MM.1S (cell line): ENCODE measurements at regions not wholly inside any gene's neighbourhood (a gene's known extent, or its start where the extent isn't known, plus 50 kb on each side); places are given as distances from the start of the nearest gene placed in this dataset.

Source experiments
- DNase-seq: peaks from one replicate; pipeline ENCODE4 v3.0.0-alpha.2; 2015
- H2AFZ ChIP-seq: fragments of 300-600 bp; sonication (generic); 2 replicates; pipeline ENCODE4 v1.6.0; 2016; ENCODE audit warnings: antibody characterized with exemption, low read length
- H3F3A ChIP-seq: fragments of 300-600 bp; sonication (generic); 2 replicates; pipeline ENCODE4 v1.6.1; 2016; ENCODE audit warnings: mild to moderate bottlenecking, antibody characterized with exemption, low read length, moderate library complexity, mixed read lengths; ENCODE audit not compliant: insufficient read depth
- H3K27ac ChIP-seq: fragments of 300-600 bp; sonication (generic); 2 replicates; pipeline ENCODE4 v1.5.1; 2016; ENCODE audit warnings: mild to moderate bottlenecking, low read length
- H3K27me3 ChIP-seq: fragments of 300-600 bp; sonication (generic); replicated peaks from 2 replicates; pipeline ENCODE4 v1.6.0; 2016; ENCODE audit warnings: low read length; ENCODE audit not compliant: insufficient read depth
- H3K36me3 ChIP-seq: fragments of 300-600 bp; sonication (generic); replicated peaks from 2 replicates; pipeline ENCODE4 v1.6.1; 2016; ENCODE audit warnings: mild to moderate bottlenecking, low read length, mixed read lengths; ENCODE audit not compliant: insufficient read depth
- H3K4me1 ChIP-seq: fragments of 300-600 bp; sonication (generic); 2 replicates; pipeline ENCODE4 v1.6.1; 2016; ENCODE audit warnings: low read length, mixed read lengths
- H3K4me2 ChIP-seq: fragments of 300-600 bp; sonication (generic); 2 replicates; pipeline ENCODE4 v1.6.0; 2016; ENCODE audit warnings: low read depth, low read length
- H3K4me3 ChIP-seq: fragments of 300-600 bp; sonication (generic); 2 replicates; pipeline ENCODE4 v1.5.1; 2016; ENCODE audit warnings: low read length, mixed read lengths
- H3K79me2 ChIP-seq: fragments of 300-600 bp; sonication (generic); 2 replicates; pipeline ENCODE4 v1.6.1; 2016; ENCODE audit warnings: mixed run types, low read length, mixed read lengths
- H3K9ac ChIP-seq: fragments of 300-600 bp; sonication (generic); 2 replicates; pipeline ENCODE4 v1.6.1; 2016; ENCODE audit warnings: low read length, mixed read lengths
- H3K9me2 ChIP-seq: fragments of 300-600 bp; sonication (generic); replicated peaks from 2 replicates; pipeline ENCODE4 v1.6.1; 2016; ENCODE audit warnings: mild to moderate bottlenecking, low read length, mixed read lengths; ENCODE audit not compliant: insufficient read depth
- H3K9me3 ChIP-seq: fragments of 300-600 bp; sonication (generic); replicated peaks from 2 replicates; pipeline ENCODE4 v1.6.1; 2016; ENCODE audit warnings: mild to moderate bottlenecking, low read length, mixed read lengths; ENCODE audit not compliant: insufficient read depth
- H4K20me1 ChIP-seq: fragments of 300-600 bp; sonication (generic); 2 replicates; pipeline ENCODE4 v1.6.1; 2016; ENCODE audit warnings: mild to moderate bottlenecking, low read length, moderate library complexity, mixed read lengths; ENCODE audit not compliant: insufficient read depth
- CTCF ChIP-seq: fragments of 300-600 bp; sonication (generic); IDR thresholded peaks from 2 replicates; pipeline ENCODE4 v1.5.1; 2016; ENCODE audit warnings: antibody characterized with exemption, low read length, mixed read lengths
- EZH2 ChIP-seq: fragments of 300-600 bp; sonication (generic); optimal IDR thresholded peaks from 2 replicates; pipeline ENCODE3; 2017; ENCODE audit warnings: low read depth, mild to moderate bottlenecking, antibody characterized with exemption, low read length, mixed read lengths
- EZH2phosphoT487 ChIP-seq: fragments of 300-600 bp; sonication (generic); IDR thresholded peaks from 2 replicates; pipeline ENCODE4 v1.6.1; 2018; ENCODE audit warnings: antibody characterized with exemption, low read length

- Histone ChIP-seq H3K27ac (peak overlapping the region; percentile 50; the same call in 1 of the 2 replicates), H3F3A (0 out of 2 replicates have a peak, but pooled peaks cover 3% of the 10 kb centered on the region), H3K9me3 (no peaks in the 10 kb centered on the region), H3K4me2 (peak overlapping the region; percentile 46), H4K20me1 (no peaks in the 10 kb centered on the region), H3K9ac (no peak overlapping the region), H3K9me2 (no peaks in the 10 kb centered on the region), H3K27me3 (no peaks in the 10 kb centered on the region), H2AFZ (no peak overlapping the region), H3K4me1 (peaks cover 22% of the 10 kb centered on the region), H3K36me3 (no peaks in the 10 kb centered on the region), H3K4me3 (no peak overlapping the region), H3K79me2 (no peaks in the 10 kb centered on the region)
- peak; percentile 91 for DNase-seq
- no peak for TF ChIP-seq EZH2
- no peak for TF ChIP-seq CTCF
- no peak for TF ChIP-seq EZH2phosphoT487
These were observed 109.1 kb upstream of the CRIM1 start for GRCh38 chr2:36246320-36246990.

GRCh38 chr2:36245651-36246050 is 109.9 kb upstream of the CRIM1 start:
- Histone ChIP-seq H3K4me1 (peaks cover 22% of the 10 kb centered on the region), H3K36me3 (no peaks in the 10 kb centered on the region), H2AFZ (no peak overlapping the region), H3F3A (0 out of 2 replicates have a peak, but pooled peaks cover 3% of the 10 kb centered on the region), H4K20me1 (no peaks in the 10 kb centered on the region), H3K4me2 (no peak overlapping the region), H3K9me3 (no peaks in the 10 kb centered on the region), H3K79me2 (no peaks in the 10 kb centered on the region), H3K9me2 (no peaks in the 10 kb centered on the region), H3K4me3 (no peak overlapping the region), H3K9ac (no peak overlapping the region), H3K27ac (no peak overlapping the region), H3K27me3 (no peaks in the 10 kb centered on the region)
- DNase-seq: peak; percentile 10
- no peak for TF ChIP-seq EZH2
- no peak for TF ChIP-seq CTCF

GRCh38 chr2:36238106-36238505 is 117.5 kb upstream of the CRIM1 start:
- DNase-seq: no peak
- no peak overlapping the region for H3K9ac ChIP-seq
- H2AFZ ChIP-seq: no peak overlapping the region
- H3K9me2 ChIP-seq: no peaks in the 10 kb centered on the region
- no peaks in the 10 kb centered on the region for H3K36me3 ChIP-seq
- no peaks in the 10 kb centered on the region for H3K79me2 ChIP-seq
- no peaks in the 10 kb centered on the region for H3K27me3 ChIP-seq
- no peaks in the 10 kb centered on the region for H3F3A ChIP-seq
- TF ChIP-seq EZH2phosphoT487 (no peak), EZH2 (no peak), CTCF (no peak)
- H3K9me3 ChIP-seq: no peaks in the 10 kb centered on the region
- H3K4me3 ChIP-seq: no peak overlapping the region
- H3K27ac ChIP-seq: no peak overlapping the region
- H3K4me2 ChIP-seq: no peak overlapping the region
- H4K20me1 ChIP-seq: no peaks in the 10 kb centered on the region
- H3K4me1 ChIP-seq: no peaks in the 10 kb centered on the region
